GM12874 (cell line): ENCODE measurements at regions not wholly inside any gene's neighbourhood (a gene's known extent, or its start where the extent isn't known, plus 50 kb on each side); places are given as distances from the start of the nearest gene placed in this dataset.

Experiments
- CTCF ChIP-seq: IDR thresholded peaks from 2 replicates; pipeline ENCODE4 v1.5.1; 2011; ENCODE audit warnings: low read depth, mild to moderate bottlenecking, control low read depth, low read length, moderate library complexity; ENCODE audit not compliant: insufficient read depth

GRCh38 chr5:156170351-156170961, 156.5 kb upstream of the SGCD start:
- no peak for TF ChIP-seq CTCF

GRCh38 chr5:156174225-156174624, 152.7 kb upstream of the SGCD start:
- TF ChIP-seq CTCF: no peak

- TF ChIP-seq CTCF: no peak
Observed at GRCh38 chr5:156178117-156178516, 148.8 kb upstream of the SGCD start.

- no peak for TF ChIP-seq CTCF
Observed at GRCh38 chr5:156181656-156182055, 145.3 kb upstream of the SGCD start.

GRCh38 chr5:156182174-156182967, 144.6 kb upstream of the SGCD start:
- TF ChIP-seq CTCF: no peak

- TF ChIP-seq CTCF: no peak
Observed at GRCh38 chr5:156186760-156187159, 140.2 kb upstream of the SGCD start.

DNA sequence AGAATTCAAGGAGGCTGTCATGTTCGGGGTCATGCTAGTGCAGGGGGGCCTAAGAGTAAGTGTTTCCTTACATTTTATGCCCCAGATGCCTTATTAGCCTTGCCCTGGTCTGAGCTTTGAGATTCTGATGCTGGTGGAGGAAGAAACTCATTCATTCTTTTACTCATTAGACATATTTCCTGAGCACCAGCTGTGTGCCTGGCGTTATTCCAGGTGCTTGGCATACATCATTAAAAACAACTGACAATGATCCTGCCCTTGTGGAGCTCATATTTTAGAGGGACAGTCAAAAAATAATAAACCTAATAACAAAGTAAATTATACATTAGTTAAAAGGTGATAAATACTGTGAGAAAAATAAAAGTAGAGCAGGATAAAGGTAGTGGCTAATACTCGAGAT, 138.9 kb upstream of the SGCD start:
- TF ChIP-seq CTCF: no peak
